ENCODE measurements at regions not wholly inside any gene's neighbourhood (a gene's known extent, or its start where the extent isn't known, plus 50 kb on each side); places are given as distances from the start of the nearest gene placed in this dataset.
A peak's percentile ranks its signal among the peaks of the same experiment; 100 is the strongest.

DNA sequence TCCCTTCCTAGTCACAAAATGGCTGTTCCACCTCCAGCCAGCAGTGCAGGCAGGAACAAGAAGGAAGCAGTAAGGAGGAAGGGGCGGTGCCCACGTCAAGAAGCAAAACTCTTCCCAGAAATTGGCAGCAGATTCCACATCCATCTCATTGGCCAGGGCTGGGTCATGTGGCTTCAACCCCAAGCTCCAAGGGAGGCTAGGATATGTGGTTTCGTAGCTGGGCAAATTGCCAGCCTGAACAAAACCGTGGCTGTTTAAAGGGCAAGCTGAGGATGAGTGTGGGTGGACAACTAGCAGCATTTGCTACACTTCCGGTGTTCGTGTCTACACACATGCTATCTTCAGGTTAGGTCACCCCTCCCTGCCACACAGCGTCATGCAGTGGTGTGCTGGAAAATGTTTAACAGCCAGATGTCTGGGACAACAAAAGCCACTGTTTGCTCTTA, 92.1 kb upstream of the MAP1B start:
- H3K18ac ChIP-seq (ENCODE audit: low read depth in 1 of 2, low read length in 2 of 2) = peak overlapping the region in 1 of 2 experiments; percentile 18

DNA sequence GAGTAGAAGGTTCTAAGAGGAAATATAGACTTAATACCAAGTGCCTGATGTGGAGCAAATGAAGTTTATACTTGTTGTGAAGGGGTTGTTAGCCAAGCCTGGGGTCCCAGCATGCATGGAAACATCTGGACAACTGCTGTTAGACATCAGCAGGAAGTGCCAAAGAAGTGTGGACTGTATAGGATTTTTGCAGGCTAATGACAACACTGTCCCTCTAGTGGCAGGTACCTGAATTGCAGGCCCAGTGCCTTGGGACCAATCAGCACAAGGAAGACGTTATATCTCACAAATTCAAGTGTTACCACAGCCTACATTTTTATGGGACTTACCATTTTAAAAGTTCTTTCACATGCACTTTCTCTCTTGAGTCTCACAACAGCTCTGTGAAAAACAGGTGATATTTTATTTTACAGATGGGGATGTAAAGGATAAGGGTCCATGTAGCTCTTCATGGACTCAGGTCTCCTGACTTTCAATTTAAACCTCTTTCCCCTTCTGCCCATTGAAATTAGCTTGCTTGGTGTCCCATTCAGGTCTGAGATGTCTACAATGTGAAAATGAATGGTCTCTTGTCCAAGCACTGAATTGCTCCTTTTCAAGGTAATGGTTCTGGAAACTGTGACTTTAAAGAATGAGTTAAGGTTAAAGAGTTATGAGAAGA, 89.0 kb upstream of the MAP1B start:
- no peak overlapping the region for H2AK5ac ChIP-seq (ENCODE audit: low read length, severe bottlenecking)
- no peak overlapping the region for H2AFZ ChIP-seq (ENCODE audit: low read depth, low read length)
- H4K8ac ChIP-seq (ENCODE audit: low read length) = no peak overlapping the region
- DNase-seq = peak; percentile 27
- 50% methylated on average over 1 of the region's 1 CpG for WGBS
- H3K27ac ChIP-seq (ENCODE audit: low read length, poor library complexity, severe bottlenecking) = no peak overlapping the region
- no peak overlapping the region for H3K9ac ChIP-seq (ENCODE audit: low read length)
- H3K18ac ChIP-seq (ENCODE audit: low read depth in 1 of 2, low read length in 2 of 2) = no peak overlapping the region
- no peaks in the 10 kb centered on the region for H3K79me1 ChIP-seq (replicated peaks; ENCODE audit: low read length, poor library complexity, severe bottlenecking)
- no peak overlapping the region for H3K4me2 ChIP-seq (ENCODE audit: low read length, poor library complexity, severe bottlenecking)
- no peaks in the 10 kb centered on the region for H3K36me3 ChIP-seq (ENCODE audit: control insufficient read depth in 1 of 2, insufficient read depth in 2 of 2, low read depth in 1 of 2, low read length in 2 of 2)
- H3K4me3 ChIP-seq (ENCODE audit: insufficient read depth in 1 of 2, low read depth in 1 of 2, low read length in 2 of 2) = no peak overlapping the region
- no peak overlapping the region for H2BK120ac ChIP-seq (ENCODE audit: low read depth, low read length)
- H3K4me1 ChIP-seq (ENCODE audit: control insufficient read depth, insufficient read depth, low read depth, low read length) = peaks cover 3% of the 10 kb centered on the region
- no peak overlapping the region for H2BK15ac ChIP-seq (ENCODE audit: low read depth, poor library complexity, severe bottlenecking)
- no peak overlapping the region for H3K23ac ChIP-seq (ENCODE audit: low read length in 2 of 2)
- H3K9me3 ChIP-seq (ENCODE audit: control insufficient read depth, low read length) = peaks cover 11% of the 10 kb centered on the region
- H3K4ac ChIP-seq (ENCODE audit: low read depth in 1 of 2, low read length in 2 of 2) = no peak overlapping the region
- no peak overlapping the region for H2BK12ac ChIP-seq (ENCODE audit: low read length in 2 of 2)
- peaks cover 20 to 22% of the 10 kb centered on the region in 2 experiments for H3K27me3 ChIP-seq (ENCODE audit: control insufficient read depth in 1 of 2, insufficient read depth in 1 of 2, low read length in 2 of 2)
- no peak overlapping the region for H3K14ac ChIP-seq (ENCODE audit: low read length in 2 of 2)
- no peak overlapping the region for H2BK5ac ChIP-seq (ENCODE audit: low read depth, low read length, poor library complexity, severe bottlenecking)
- no peak overlapping the region for H4K91ac ChIP-seq (ENCODE audit: low read length)

More for the DNA sequence above, 92.1 kb upstream of the MAP1B start:
- H2BK5ac ChIP-seq (ENCODE audit: low read depth, low read length, poor library complexity, severe bottlenecking) = no peak overlapping the region
- H2BK12ac ChIP-seq (ENCODE audit: low read length in 2 of 2) = no peak overlapping the region
- H3K4me2 ChIP-seq (ENCODE audit: low read length, poor library complexity, severe bottlenecking) = peak overlapping the region; percentile 10
- no peaks in the 10 kb centered on the region for H3K36me3 ChIP-seq (ENCODE audit: control insufficient read depth in 1 of 2, insufficient read depth in 2 of 2, low read depth in 1 of 2, low read length in 2 of 2)
- H2AFZ ChIP-seq (ENCODE audit: low read depth, low read length) = peak overlapping the region; percentile 51
- WGBS = 80% methylated on average over 5 of the region's 7 CpGs
- no peak overlapping the region for H3K23ac ChIP-seq (ENCODE audit: low read length in 2 of 2)
- H3K79me1 ChIP-seq (replicated peaks; ENCODE audit: low read length, poor library complexity, severe bottlenecking) = no peaks in the 10 kb centered on the region
- no peak overlapping the region for H2AK5ac ChIP-seq (ENCODE audit: low read length, severe bottlenecking)
- peak; percentile 36 for DNase-seq
- H3K4ac ChIP-seq (ENCODE audit: low read depth in 1 of 2, low read length in 2 of 2) = no peak overlapping the region
- H3K27ac ChIP-seq (ENCODE audit: low read length, poor library complexity, severe bottlenecking) = no peak overlapping the region
- no peak overlapping the region for H3K9ac ChIP-seq (ENCODE audit: low read length)
- H3K4me1 ChIP-seq (ENCODE audit: control insufficient read depth, insufficient read depth, low read depth, low read length) = peaks cover 3% of the 10 kb centered on the region
- no peak overlapping the region for H4K8ac ChIP-seq (ENCODE audit: low read length)
- no peaks in the 10 kb centered on the region for H3K9me3 ChIP-seq (ENCODE audit: control insufficient read depth, low read length)
- no peak overlapping the region for H4K91ac ChIP-seq (ENCODE audit: low read length)
- no peak overlapping the region for H2BK15ac ChIP-seq (ENCODE audit: low read depth, poor library complexity, severe bottlenecking)
- no peak overlapping the region for H3K4me3 ChIP-seq (ENCODE audit: insufficient read depth in 1 of 2, low read depth in 1 of 2, low read length in 2 of 2)
- no peak overlapping the region for H2BK120ac ChIP-seq (ENCODE audit: low read depth, low read length)
- H3K14ac ChIP-seq (ENCODE audit: low read length in 2 of 2) = peak overlapping the region in 1 of 2 experiments; percentile 35
- H3K27me3 ChIP-seq (ENCODE audit: control insufficient read depth in 1 of 2, insufficient read depth in 1 of 2, low read length in 2 of 2) = peaks cover 4 to 12% of the 10 kb centered on the region in 2 experiments

DNA sequence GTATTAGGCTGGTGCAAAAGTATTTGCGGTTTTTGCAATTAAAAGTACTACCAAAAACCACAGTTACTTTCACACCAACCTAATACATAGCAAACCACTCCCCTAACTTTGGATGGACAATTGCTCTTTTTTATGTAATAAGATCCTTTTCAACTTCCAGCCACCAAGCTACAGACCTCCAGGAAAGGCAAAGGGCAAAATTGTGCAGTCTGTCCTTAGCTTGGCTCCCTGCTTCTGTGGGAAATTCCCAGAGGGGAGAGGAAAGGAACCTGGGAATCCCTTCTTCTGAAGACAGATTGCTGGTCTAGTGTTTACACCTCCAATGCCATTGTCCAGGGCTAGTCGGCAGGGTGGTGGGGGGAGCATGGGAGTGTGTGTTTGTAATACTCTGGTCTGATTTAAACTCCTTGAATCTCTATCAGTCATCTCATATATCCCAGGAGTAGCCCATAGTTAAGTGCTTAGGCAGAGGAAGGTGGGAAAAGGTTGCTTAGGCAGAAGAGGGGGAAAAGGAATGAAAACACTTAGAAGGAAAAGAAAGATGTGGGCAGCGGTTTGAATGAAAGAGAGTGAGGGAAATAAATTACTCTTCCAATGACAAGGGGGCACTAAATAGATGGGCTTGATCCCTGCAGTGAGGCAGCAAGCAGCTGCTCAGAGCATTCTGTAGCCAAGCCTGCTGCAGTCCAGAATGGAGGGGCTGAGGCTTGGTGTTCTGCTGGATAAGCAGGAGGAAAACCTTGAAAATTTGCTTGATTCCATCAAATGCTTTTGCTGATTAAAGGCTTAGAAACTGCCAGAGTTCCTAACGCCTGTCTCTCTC, 86.9 kb upstream of the MAP1B start:
- no peak overlapping the region for H2AFZ ChIP-seq (ENCODE audit: low read depth, low read length)
- H2BK12ac ChIP-seq (ENCODE audit: low read length in 2 of 2) = no peak overlapping the region
- H3K9ac ChIP-seq (ENCODE audit: low read length) = no peak overlapping the region
- H3K79me1 ChIP-seq (replicated peaks; ENCODE audit: low read length, poor library complexity, severe bottlenecking) = no peaks in the 10 kb centered on the region
- peaks cover 21% of the 10 kb centered on the region for H3K9me3 ChIP-seq (ENCODE audit: control insufficient read depth, low read length)
- no peak overlapping the region for H2AK5ac ChIP-seq (ENCODE audit: low read length, severe bottlenecking)
- WGBS = 84% methylated on average over 3 of the region's 4 CpGs
- no peaks in the 10 kb centered on the region for H3K36me3 ChIP-seq (ENCODE audit: control insufficient read depth in 1 of 2, insufficient read depth in 2 of 2, low read depth in 1 of 2, low read length in 2 of 2)
- H3K27ac ChIP-seq (ENCODE audit: low read length, poor library complexity, severe bottlenecking) = no peak overlapping the region
- H3K4ac ChIP-seq (ENCODE audit: low read depth in 1 of 2, low read length in 2 of 2) = no peak overlapping the region
- H3K23ac ChIP-seq (ENCODE audit: low read length in 2 of 2) = no peak overlapping the region
- H3K27me3 ChIP-seq (ENCODE audit: control insufficient read depth in 1 of 2, insufficient read depth in 1 of 2, low read length in 2 of 2) = peaks cover 9 to 22% of the 10 kb centered on the region in 2 experiments
- H2BK120ac ChIP-seq (ENCODE audit: low read depth, low read length) = no peak overlapping the region
- no peak overlapping the region for H2BK5ac ChIP-seq (ENCODE audit: low read depth, low read length, poor library complexity, severe bottlenecking)
- H4K8ac ChIP-seq (ENCODE audit: low read length) = no peak overlapping the region
- DNase-seq = no peak
- H3K4me3 ChIP-seq (ENCODE audit: insufficient read depth in 1 of 2, low read depth in 1 of 2, low read length in 2 of 2) = no peak overlapping the region
- H3K18ac ChIP-seq (ENCODE audit: low read depth in 1 of 2, low read length in 2 of 2) = no peak overlapping the region
- H3K4me1 ChIP-seq (ENCODE audit: control insufficient read depth, insufficient read depth, low read depth, low read length) = no peaks in the 10 kb centered on the region
- H3K14ac ChIP-seq (ENCODE audit: low read length in 2 of 2) = no peak overlapping the region
- H3K4me2 ChIP-seq (ENCODE audit: low read length, poor library complexity, severe bottlenecking) = no peak overlapping the region
- no peak overlapping the region for H4K91ac ChIP-seq (ENCODE audit: low read length)
- no peak overlapping the region for H2BK15ac ChIP-seq (ENCODE audit: low read depth, poor library complexity, severe bottlenecking)

DNA sequence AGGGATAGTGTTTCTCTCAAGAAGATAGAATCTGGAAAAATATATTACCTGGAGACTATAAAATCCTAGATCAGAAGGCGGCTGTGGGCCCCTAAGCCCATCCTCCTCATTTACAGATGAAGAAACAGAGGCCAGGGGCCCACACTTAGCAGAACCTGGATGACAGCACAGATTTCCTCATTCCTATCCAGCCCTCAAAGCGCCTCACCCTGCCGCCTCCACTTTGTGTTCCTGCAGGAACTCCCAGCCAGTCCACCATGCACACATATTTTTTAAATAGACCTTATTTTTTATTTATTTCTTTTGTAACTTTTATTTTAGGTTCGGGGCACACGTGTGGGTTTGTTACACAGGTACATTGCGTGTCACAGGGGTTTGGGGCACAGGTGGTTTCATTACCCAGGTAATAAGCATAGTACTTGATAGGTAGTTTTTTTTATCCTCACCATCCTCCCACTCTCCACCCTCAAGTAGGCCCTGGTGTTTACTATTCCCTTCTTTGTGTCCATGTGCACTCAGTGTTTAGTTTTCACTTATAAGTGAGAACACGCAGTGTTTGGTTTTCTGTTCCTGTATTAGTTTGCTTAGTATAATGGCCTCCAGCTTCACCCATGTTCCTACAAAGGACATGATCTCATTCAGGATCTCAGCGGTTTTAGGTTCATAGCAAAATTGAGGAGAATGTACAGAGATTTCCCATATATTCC, 85.5 kb upstream of the MAP1B start:
- Histone ChIP-seq H2AFZ (ENCODE audit: low read depth, low read length) (no peak overlapping the region), H3K4ac (ENCODE audit: low read depth in 1 of 2, low read length in 2 of 2) (no peak overlapping the region), H3K4me1 (ENCODE audit: control insufficient read depth, insufficient read depth, low read depth, low read length) (no peaks in the 10 kb centered on the region), H2AK5ac (ENCODE audit: low read length, severe bottlenecking) (no peak overlapping the region), H3K27me3 (ENCODE audit: control insufficient read depth in 1 of 2, insufficient read depth in 1 of 2, low read length in 2 of 2) (peaks cover 9 to 22% of the 10 kb centered on the region in 2 experiments), H3K9me3 (ENCODE audit: control insufficient read depth, low read length) (peaks cover 21% of the 10 kb centered on the region), H3K79me1 (replicated peaks; ENCODE audit: low read length, poor library complexity, severe bottlenecking) (no peaks in the 10 kb centered on the region), H2BK5ac (ENCODE audit: low read depth, low read length, poor library complexity, severe bottlenecking) (no peak overlapping the region), H3K4me3 (ENCODE audit: insufficient read depth in 1 of 2, low read depth in 1 of 2, low read length in 2 of 2) (no peak overlapping the region), H3K4me2 (ENCODE audit: low read length, poor library complexity, severe bottlenecking) (no peak overlapping the region), H3K23ac (ENCODE audit: low read length in 2 of 2) (no peak overlapping the region), H4K91ac (ENCODE audit: low read length) (no peak overlapping the region), H3K27ac (ENCODE audit: low read length, poor library complexity, severe bottlenecking) (no peak overlapping the region), H3K18ac (ENCODE audit: low read depth in 1 of 2, low read length in 2 of 2) (no peak overlapping the region), H3K36me3 (ENCODE audit: control insufficient read depth in 1 of 2, insufficient read depth in 2 of 2, low read depth in 1 of 2, low read length in 2 of 2) (no peaks in the 10 kb centered on the region), H4K8ac (ENCODE audit: low read length) (no peak overlapping the region), H2BK120ac (ENCODE audit: low read depth, low read length) (no peak overlapping the region), H3K14ac (ENCODE audit: low read length in 2 of 2) (no peak overlapping the region), H3K9ac (ENCODE audit: low read length) (no peak overlapping the region), H2BK15ac (ENCODE audit: low read depth, poor library complexity, severe bottlenecking) (no peak overlapping the region), H2BK12ac (ENCODE audit: low read length in 2 of 2) (no peak overlapping the region)
- 97% methylated on average over 3 of the region's 8 CpGs for WGBS
- no peak for DNase-seq

All from mesenchymal stem cell (in vitro differentiated cells and primary cell).